ENCODE measurements at regions not wholly inside any gene's neighbourhood (a gene's known extent, or its start where the extent isn't known, plus 50 kb on each side); places are given as distances from the start of the nearest gene placed in this dataset.

DNA sequence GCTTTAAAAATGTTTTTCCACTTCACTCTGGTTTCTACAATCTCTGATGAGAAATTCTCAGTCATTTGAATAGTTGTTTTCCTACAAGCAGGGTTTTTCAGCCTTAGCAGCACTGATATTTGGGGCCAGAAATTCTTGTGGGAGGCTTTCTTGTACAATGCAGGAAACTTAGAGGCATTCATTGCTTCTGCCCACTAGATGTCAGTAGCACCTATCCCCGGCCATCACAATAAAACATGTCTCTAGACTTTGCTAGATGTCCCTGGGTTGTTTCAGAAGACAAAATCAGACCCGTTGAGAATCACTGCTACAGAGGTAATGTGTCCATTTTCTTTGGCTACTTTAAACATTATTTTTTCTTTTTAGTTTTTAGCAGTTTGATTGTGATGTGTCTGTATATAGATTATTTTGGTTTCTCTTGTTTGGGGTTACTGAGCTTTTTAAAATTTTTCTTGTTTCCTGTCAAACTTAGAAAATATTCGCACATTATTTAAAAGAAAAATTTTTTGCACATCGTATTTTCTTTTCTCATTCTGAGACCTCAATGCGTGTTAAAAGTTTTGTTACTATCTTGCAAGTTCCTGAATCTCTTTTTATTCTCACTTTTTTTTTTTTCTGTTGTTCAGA lies 60.8 kb upstream of the CCDC179 start:
- H3K27me3 ChIP-seq (replicated peaks; ENCODE audit: control insufficient read depth, insufficient read depth, low read length) = no peaks in the 10 kb centered on the region
- TF ChIP-seq, protein P1, sequence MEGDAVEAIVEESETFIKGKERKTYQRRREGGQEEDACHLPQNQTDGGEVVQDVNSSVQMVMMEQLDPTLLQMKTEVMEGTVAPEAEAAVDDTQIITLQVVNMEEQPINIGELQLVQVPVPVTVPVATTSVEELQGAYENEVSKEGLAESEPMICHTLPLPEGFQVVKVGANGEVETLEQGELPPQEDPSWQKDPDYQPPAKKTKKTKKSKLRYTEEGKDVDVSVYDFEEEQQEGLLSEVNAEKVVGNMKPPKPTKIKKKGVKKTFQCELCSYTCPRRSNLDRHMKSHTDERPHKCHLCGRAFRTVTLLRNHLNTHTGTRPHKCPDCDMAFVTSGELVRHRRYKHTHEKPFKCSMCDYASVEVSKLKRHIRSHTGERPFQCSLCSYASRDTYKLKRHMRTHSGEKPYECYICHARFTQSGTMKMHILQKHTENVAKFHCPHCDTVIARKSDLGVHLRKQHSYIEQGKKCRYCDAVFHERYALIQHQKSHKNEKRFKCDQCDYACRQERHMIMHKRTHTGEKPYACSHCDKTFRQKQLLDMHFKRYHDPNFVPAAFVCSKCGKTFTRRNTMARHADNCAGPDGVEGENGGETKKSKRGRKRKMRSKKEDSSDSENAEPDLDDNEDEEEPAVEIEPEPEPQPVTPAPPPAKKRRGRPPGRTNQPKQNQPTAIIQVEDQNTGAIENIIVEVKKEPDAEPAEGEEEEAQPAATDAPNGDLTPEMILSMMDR (IDR thresholded peaks at IDR 0.05; ENCODE audit: insufficient read depth, low read length, poor library complexity, severe bottlenecking) = peak; percentile 84
- no peaks in the 10 kb centered on the region for H3K36me3 ChIP-seq (ENCODE audit: control insufficient read depth, insufficient read depth, low read length)
- no peak for DNase-seq (ENCODE audit: extremely low read depth, insufficient read length)
- no peak overlapping the region for H3K4me3 ChIP-seq (replicated peaks; ENCODE audit: low read depth, low read length)

DNA sequence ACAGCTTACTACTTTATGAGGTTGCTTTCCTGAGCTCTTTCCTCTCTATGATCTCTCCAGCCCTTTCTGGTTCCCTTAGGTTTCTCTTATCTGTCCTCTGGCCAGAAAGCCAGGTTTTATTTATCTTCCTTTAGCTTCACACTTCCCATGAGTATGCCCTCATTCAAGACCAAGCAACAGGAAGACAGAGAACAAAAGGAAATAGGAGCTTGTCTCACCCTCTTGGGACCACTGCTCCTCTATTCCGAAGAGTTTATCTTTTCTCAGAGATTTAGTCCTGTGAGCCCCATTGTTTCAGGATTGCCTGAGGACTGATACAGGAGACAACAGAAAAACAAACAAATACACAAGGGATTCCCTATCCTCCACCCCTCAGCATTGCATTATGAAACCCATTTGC lies 62.4 kb upstream of the CCDC179 start:
- TF ChIP-seq, protein P1 (IDR thresholded peaks at IDR 0.05; ENCODE audit: insufficient read depth, low read length, poor library complexity, severe bottlenecking) = no peak
- H3K27me3 ChIP-seq (replicated peaks; ENCODE audit: control insufficient read depth, insufficient read depth, low read length) = no peaks in the 10 kb centered on the region
- H3K4me3 ChIP-seq (replicated peaks; ENCODE audit: low read depth, low read length) = no peak overlapping the region
- DNase-seq (ENCODE audit: extremely low read depth, insufficient read length) = no peak
- H3K36me3 ChIP-seq (ENCODE audit: control insufficient read depth, insufficient read depth, low read length) = no peaks in the 10 kb centered on the region

DNA sequence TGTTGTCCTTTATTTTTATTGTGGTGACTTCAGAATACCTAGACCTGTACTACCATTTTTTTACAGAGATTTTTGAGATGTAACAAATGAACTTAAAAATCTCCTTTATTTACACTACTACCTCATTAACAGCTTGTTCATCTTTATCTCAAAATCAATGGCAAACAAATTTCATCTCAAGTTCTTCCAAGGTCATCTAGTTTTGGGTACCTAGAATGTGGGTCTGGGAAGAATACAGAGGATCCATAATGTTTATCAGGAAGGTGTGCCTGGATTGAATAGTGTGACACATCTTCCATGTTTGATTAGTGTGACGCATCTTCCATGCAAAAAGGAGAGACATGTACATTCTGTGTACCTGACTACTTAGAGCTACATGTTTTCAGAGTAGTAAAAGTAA lies 63.3 kb upstream of the CCDC179 start:
- H3K27me3 ChIP-seq (replicated peaks; ENCODE audit: control insufficient read depth, insufficient read depth, low read length) = no peaks in the 10 kb centered on the region
- no peak for DNase-seq (ENCODE audit: extremely low read depth, insufficient read length)
- no peak overlapping the region for H3K4me3 ChIP-seq (replicated peaks; ENCODE audit: low read depth, low read length)
- TF ChIP-seq, protein P1 (IDR thresholded peaks at IDR 0.05; ENCODE audit: insufficient read depth, low read length, poor library complexity, severe bottlenecking) = no peak
- H3K36me3 ChIP-seq (ENCODE audit: control insufficient read depth, insufficient read depth, low read length) = no peaks in the 10 kb centered on the region

DNA sequence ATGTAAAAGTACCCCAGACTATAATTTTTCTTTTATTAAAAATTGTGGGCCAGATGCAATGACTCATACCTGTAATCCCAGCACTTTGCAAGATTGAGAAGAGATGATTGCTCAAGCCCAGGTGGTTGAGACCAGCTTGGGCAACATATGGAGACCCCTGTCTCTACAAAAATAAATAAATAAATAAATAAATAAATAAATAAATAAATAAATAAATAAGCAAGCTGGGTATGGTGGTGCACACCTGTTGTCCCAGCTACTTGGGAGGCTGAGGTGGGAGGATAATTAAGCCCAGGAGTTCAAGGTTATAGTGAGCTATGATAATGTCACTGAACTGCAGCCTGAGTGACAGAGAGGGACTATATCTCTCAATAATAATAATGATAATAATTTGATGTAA lies 66.1 kb upstream of the CCDC179 start:
- H3K4me3 ChIP-seq (replicated peaks; ENCODE audit: low read depth, low read length) = no peak overlapping the region
- TF ChIP-seq, protein P1 (IDR thresholded peaks at IDR 0.05; ENCODE audit: insufficient read depth, low read length, poor library complexity, severe bottlenecking) = no peak

DNA sequence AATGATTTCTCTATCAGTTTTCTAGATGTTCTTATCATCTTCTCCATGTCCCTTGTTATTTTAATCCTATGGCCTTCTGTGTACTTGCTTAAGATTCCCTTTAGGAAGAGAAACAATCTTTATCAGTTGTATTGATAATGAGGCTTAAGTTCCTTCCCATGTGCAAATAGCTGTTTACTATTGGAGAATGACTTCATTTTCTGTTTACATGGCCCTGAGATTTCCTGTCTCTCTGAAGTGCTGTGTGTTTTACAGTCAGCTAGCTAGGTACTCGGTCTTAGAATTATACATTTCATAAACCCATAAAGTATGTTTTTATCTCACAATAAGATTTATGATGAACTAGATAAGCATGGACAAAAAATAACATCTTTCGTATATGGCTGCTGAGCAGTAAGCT lies 67.5 kb upstream of the CCDC179 start:
- TF ChIP-seq, protein P1 (IDR thresholded peaks at IDR 0.05; ENCODE audit: insufficient read depth, low read length, poor library complexity, severe bottlenecking) = no peak
- no peak overlapping the region for H3K4me3 ChIP-seq (replicated peaks; ENCODE audit: low read depth, low read length)
- no peak for DNase-seq (ENCODE audit: extremely low read depth, insufficient read length)
- H3K27me3 ChIP-seq (replicated peaks; ENCODE audit: control insufficient read depth, insufficient read depth, low read length) = no peaks in the 10 kb centered on the region
- no peaks in the 10 kb centered on the region for H3K36me3 ChIP-seq (ENCODE audit: control insufficient read depth, insufficient read depth, low read length)

More for the DNA sequence above, 66.1 kb upstream of the CCDC179 start:
- Histone ChIP-seq H3K36me3 (ENCODE audit: control insufficient read depth, insufficient read depth, low read length) (no peaks in the 10 kb centered on the region), H3K27me3 (replicated peaks; ENCODE audit: control insufficient read depth, insufficient read depth, low read length) (no peaks in the 10 kb centered on the region)
- DNase-seq (ENCODE audit: extremely low read depth, insufficient read length) = no peak

Data from GM06990 (cell line).